Left ventricle myocardium inferior (tissue), 1 donor: ENCODE measurements at regions not wholly inside any gene's neighbourhood (a gene's known extent, or its start where the extent isn't known, plus 50 kb on each side); places are given as distances from the start of the nearest gene placed in this dataset.

Source experiments
- DNase-seq: peaks from one replicate; pipeline ENCODE4 v3.0.0-alpha.2; 2020
- H3K27ac ChIP-seq: fragments of 200-600 bp; replicated peaks from 2 replicates; pipeline ENCODE4 v1.8.0; 2021
- H3K27me3 ChIP-seq: fragments of 200-600 bp; 2 replicates; pipeline ENCODE4 v1.8.0; 2021; ENCODE audit warnings: low read depth
- H3K36me3 ChIP-seq: fragments of 200-600 bp; 2 replicates; pipeline ENCODE4 v1.8.0; 2021
- H3K4me1 ChIP-seq: fragments of 200-600 bp; 2 replicates; pipeline ENCODE4 v1.8.0; 2021
- H3K4me3 ChIP-seq: fragments of 200-600 bp; 2 replicates; pipeline ENCODE4 v1.8.0; 2021; ENCODE audit warnings: mild to moderate bottlenecking, moderate library complexity
- H3K9me3 ChIP-seq: fragments of 200-600 bp; replicated peaks from 2 replicates; pipeline ENCODE4 v1.8.0; 2021
- intact Hi-C: fragments of 100-400 bp; cut with micrococcal nuclease; formaldehyde crosslinking; loops from one replicate; pipeline ENCODE4 v1.11.0; 2022
- TF ChIP-seq, protein P1 (sequence below): fragments of 200-600 bp; IDR thresholded peaks from 2 replicates; pipeline ENCODE4 v1.8.0; 2021; ENCODE audit warnings: antibody characterized with exemption, mild to moderate bottlenecking, borderline replicate concordance
- donor health status: DM: no; HTN: yes; CAD: no; lungs with severe emphysema.

GRCh38 chr6:168865522-168865921 is 388.1 kb downstream of the THBS2 start:
- DNase-seq = no peak
- intact Hi-C loops = no loop called here
- Histone ChIP-seq H3K4me3 (no peak overlapping the region), H3K27me3 (peaks cover 11% of the 10 kb centered on the region), H3K9me3 (no peaks in the 10 kb centered on the region), H3K36me3 (no peaks in the 10 kb centered on the region), H3K4me1 (no peaks in the 10 kb centered on the region), H3K27ac (no peak overlapping the region)
- TF ChIP-seq, protein P1, sequence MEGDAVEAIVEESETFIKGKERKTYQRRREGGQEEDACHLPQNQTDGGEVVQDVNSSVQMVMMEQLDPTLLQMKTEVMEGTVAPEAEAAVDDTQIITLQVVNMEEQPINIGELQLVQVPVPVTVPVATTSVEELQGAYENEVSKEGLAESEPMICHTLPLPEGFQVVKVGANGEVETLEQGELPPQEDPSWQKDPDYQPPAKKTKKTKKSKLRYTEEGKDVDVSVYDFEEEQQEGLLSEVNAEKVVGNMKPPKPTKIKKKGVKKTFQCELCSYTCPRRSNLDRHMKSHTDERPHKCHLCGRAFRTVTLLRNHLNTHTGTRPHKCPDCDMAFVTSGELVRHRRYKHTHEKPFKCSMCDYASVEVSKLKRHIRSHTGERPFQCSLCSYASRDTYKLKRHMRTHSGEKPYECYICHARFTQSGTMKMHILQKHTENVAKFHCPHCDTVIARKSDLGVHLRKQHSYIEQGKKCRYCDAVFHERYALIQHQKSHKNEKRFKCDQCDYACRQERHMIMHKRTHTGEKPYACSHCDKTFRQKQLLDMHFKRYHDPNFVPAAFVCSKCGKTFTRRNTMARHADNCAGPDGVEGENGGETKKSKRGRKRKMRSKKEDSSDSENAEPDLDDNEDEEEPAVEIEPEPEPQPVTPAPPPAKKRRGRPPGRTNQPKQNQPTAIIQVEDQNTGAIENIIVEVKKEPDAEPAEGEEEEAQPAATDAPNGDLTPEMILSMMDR = no peak

- TF ChIP-seq, protein P1 = no peak
- H3K9me3 ChIP-seq = no peaks in the 10 kb centered on the region
- intact Hi-C loops = no loop called here
- no peak overlapping the region for H3K27ac ChIP-seq
- DNase-seq = no peak
- no peaks in the 10 kb centered on the region for H3K36me3 ChIP-seq
- peaks cover 11% of the 10 kb centered on the region for H3K27me3 ChIP-seq
- H3K4me3 ChIP-seq = no peak overlapping the region
- H3K4me1 ChIP-seq = no peaks in the 10 kb centered on the region
Measured at GRCh38 chr6:168864541-168865460, 388.8 kb downstream of the THBS2 start.

- H3K9me3 ChIP-seq = no peaks in the 10 kb centered on the region
- H3K4me1 ChIP-seq = no peaks in the 10 kb centered on the region
- DNase-seq = no peak
- H3K36me3 ChIP-seq = no peaks in the 10 kb centered on the region
- peaks cover 11% of the 10 kb centered on the region for H3K27me3 ChIP-seq
- TF ChIP-seq, protein P1 = no peak
- H3K4me3 ChIP-seq = no peak overlapping the region
- no peak overlapping the region for H3K27ac ChIP-seq
- intact Hi-C loops = no loop called here
Measured at GRCh38 chr6:168863467-168863866, 390.2 kb downstream of the THBS2 start.

GRCh38 chr6:168862346-168862980 is 391.2 kb downstream of the THBS2 start:
- intact Hi-C loops = no loop called here
- TF ChIP-seq, protein P1 = no peak

DNA sequence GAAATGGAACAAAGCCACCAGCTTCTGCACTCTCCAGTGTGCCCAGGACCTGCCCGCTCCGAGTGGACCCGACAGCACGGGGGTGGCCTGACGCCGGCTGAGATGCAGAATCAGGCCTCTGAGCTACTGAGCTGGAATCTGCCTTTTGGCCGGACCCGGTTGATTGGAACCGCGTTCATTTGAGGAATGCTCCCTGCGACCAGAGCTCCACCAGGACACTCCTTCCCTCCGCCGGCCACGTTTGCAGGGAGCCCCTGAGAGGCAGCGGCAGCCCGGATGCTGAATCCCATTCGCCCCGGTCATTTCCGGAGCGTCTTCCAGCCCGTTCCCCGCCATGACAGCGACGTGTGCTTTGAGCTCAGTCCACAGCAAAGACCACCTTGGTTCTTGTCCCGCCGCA is 392.7 kb downstream of the THBS2 start:
- Histone ChIP-seq H3K9me3 (no peaks in the 10 kb centered on the region), H3K36me3 (no peaks in the 10 kb centered on the region), H3K4me3 (no peak overlapping the region), H3K4me1 (no peaks in the 10 kb centered on the region), H3K27ac (no peak overlapping the region), H3K27me3 (peaks cover 4% of the 10 kb centered on the region)
- no peak for DNase-seq
- TF ChIP-seq, protein P1 = no peak
- intact Hi-C loops = no loop called here

More at GRCh38 chr6:168862346-168862980, 391.2 kb downstream of the THBS2 start:
- peaks cover 5% of the 10 kb centered on the region for H3K27me3 ChIP-seq
- no peak overlapping the region for H3K4me3 ChIP-seq
- no peak overlapping the region for H3K27ac ChIP-seq
- DNase-seq = no peak
- no peaks in the 10 kb centered on the region for H3K9me3 ChIP-seq
- no peaks in the 10 kb centered on the region for H3K4me1 ChIP-seq
- no peaks in the 10 kb centered on the region for H3K36me3 ChIP-seq
